Lower lobe of right lung (tissue), 2 donors: ENCODE measurements at regions not wholly inside any gene's neighbourhood (a gene's known extent, or its start where the extent isn't known, plus 50 kb on each side); places are given as distances from the start of the nearest gene placed in this dataset.

Experiments
- ATAC-seq, 2 donors: fragments of 200-7000 bp; cut with Tn5 transposase; one replicate each; pipeline ENCODE4 v1.9.1; 2020 to 2022; ENCODE audit warnings: mild to moderate bottlenecking in 2 of 2, moderate library complexity in 2 of 2
- DNase-seq: peaks from one replicate; pipeline ENCODE4 v3.0.0-alpha.2; 2020
- H3K27ac ChIP-seq: fragments of 200-600 bp; one replicate; pipeline ENCODE4 v1.8.0; 2022
- H3K27me3 ChIP-seq: fragments of 200-600 bp; one replicate; pipeline ENCODE4 v1.8.0; 2022; ENCODE audit warnings: low read depth
- H3K36me3 ChIP-seq: fragments of 200-600 bp; one replicate; pipeline ENCODE4 v1.8.0; 2022; ENCODE audit warnings: mild to moderate bottlenecking
- H3K4me1 ChIP-seq: fragments of 200-600 bp; one replicate; pipeline ENCODE4 v1.8.0; 2022
- H3K4me3 ChIP-seq: fragments of 200-600 bp; one replicate; pipeline ENCODE4 v1.8.0; 2022; ENCODE audit warnings: mild to moderate bottlenecking
- H3K9me3 ChIP-seq: fragments of 200-600 bp; one replicate; pipeline ENCODE4 v1.8.0; 2022
- intact Hi-C: fragments of 100-400 bp; cut with DNase I; formaldehyde crosslinking; loops from one replicate; pipeline ENCODE4 v1.11.0; 2022
- TF ChIP-seq, protein P1 (sequence below): fragments of 200-600 bp; IDR thresholded peaks from one replicate; pipeline ENCODE4 v1.8.0; 2022; ENCODE audit warnings: antibody characterized with exemption, mild to moderate bottlenecking
- donor health status: DM: no; HTN: yes; CAD: no; lungs with severe emphysema.

DNA sequence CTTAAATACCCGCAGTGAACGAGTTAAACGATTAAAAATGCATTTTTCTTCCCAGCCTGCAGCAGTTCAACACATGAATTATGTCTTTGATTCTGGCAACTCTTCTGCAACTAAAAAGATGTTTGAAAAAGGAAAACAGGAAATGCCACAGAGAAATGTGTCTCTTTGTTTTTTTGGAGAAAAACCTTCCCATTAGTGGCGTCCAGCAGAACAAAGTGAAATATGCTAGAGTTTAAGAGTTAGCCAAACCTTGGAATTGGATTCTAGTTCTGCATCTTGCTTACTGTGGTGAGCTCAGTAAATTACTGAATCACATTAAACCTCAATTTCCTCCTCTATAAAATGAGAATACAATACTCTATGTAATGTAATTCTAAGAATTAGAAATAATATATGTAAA, 900.2 kb upstream of the ACVR2A start:
- TF ChIP-seq, protein P1, sequence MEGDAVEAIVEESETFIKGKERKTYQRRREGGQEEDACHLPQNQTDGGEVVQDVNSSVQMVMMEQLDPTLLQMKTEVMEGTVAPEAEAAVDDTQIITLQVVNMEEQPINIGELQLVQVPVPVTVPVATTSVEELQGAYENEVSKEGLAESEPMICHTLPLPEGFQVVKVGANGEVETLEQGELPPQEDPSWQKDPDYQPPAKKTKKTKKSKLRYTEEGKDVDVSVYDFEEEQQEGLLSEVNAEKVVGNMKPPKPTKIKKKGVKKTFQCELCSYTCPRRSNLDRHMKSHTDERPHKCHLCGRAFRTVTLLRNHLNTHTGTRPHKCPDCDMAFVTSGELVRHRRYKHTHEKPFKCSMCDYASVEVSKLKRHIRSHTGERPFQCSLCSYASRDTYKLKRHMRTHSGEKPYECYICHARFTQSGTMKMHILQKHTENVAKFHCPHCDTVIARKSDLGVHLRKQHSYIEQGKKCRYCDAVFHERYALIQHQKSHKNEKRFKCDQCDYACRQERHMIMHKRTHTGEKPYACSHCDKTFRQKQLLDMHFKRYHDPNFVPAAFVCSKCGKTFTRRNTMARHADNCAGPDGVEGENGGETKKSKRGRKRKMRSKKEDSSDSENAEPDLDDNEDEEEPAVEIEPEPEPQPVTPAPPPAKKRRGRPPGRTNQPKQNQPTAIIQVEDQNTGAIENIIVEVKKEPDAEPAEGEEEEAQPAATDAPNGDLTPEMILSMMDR = no peak
- intact Hi-C loops = no loop called here
- Histone ChIP-seq H3K27me3 (no peaks in the 10 kb centered on the region), H3K36me3 (no peaks in the 10 kb centered on the region), H3K9me3 (no peaks in the 10 kb centered on the region), H3K4me1 (peaks cover 3% of the 10 kb centered on the region), H3K4me3 (no peak overlapping the region), H3K27ac (no peak overlapping the region)
- ATAC-seq (no peak), DNase-seq (no peak)

DNA sequence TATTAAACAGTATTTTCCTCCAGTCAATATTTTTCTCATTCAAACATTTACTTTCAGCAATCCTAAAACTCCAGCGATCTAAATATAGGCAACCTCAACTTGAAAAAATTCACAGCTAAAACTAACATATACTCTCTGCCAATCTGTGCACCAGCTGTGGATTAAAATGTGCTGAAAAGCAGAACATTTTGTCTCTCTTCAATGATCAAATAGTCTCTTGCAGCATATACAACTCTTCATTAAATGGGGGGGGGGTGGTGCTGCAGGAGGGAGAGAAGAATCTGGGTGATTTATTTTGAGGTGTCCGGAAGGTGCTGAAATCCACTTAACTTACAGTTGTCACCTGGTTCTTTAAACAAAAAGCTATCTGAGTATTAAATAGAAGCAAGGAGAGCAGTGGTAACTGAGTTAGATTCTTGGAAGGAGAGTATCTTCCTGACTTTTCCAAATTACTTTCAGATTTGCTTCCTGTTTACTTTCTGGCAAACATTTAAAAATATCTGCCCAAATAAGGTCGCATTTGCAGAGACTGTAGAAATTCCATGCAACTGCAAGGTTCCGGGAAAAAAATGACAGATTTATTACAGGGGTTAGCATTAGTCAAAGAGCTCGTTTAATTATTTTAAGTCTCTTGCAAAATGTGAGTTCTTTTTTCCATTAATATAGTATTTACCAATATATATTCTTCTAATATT, 904.7 kb upstream of the ACVR2A start:
- Histone ChIP-seq H3K27me3 (no peaks in the 10 kb centered on the region), H3K4me1 (peaks cover 9% of the 10 kb centered on the region), H3K9me3 (no peaks in the 10 kb centered on the region), H3K36me3 (no peaks in the 10 kb centered on the region), H3K4me3 (no peak overlapping the region), H3K27ac (no peak overlapping the region)
- intact Hi-C loops = no loop called here
- TF ChIP-seq, protein P1 = no peak
- ATAC-seq = no peak
- no peak for DNase-seq

DNA sequence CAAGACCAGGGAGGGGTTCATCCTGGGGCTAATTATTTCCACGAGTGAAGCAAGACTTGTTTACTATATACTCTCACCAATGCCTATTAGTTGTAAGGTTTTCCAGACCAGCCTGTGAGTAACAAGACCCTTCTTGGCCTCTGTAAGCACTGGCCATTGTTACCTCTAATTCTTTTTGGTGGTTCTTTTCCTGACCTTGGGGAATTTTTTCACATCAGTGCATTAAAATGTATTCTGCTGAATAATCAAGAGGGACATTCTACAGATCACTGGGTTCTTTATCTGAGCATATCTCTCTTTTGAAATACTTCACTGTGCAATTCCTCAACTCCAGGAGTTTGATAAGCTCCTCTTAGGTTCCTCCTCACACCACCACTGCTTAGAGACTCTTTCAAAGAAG, 909.9 kb upstream of the ACVR2A start:
- H3K36me3 ChIP-seq = no peaks in the 10 kb centered on the region
- DNase-seq (no peak), ATAC-seq (no peak)
- H3K4me3 ChIP-seq = no peak overlapping the region
- no peaks in the 10 kb centered on the region for H3K27me3 ChIP-seq
- peaks cover 9% of the 10 kb centered on the region for H3K4me1 ChIP-seq
- TF ChIP-seq, protein P1 = no peak
- no peak overlapping the region for H3K27ac ChIP-seq
- intact Hi-C loops = no loop called here
- H3K9me3 ChIP-seq = peaks cover 6% of the 10 kb centered on the region

GRCh38 chr2:146931109-146931508, 913.7 kb upstream of the ACVR2A start:
- no peak for DNase-seq
- intact Hi-C loops = no loop called here
- Histone ChIP-seq H3K27me3 (no peaks in the 10 kb centered on the region), H3K4me3 (no peak overlapping the region), H3K9me3 (peaks cover 6% of the 10 kb centered on the region), H3K27ac (no peak overlapping the region), H3K36me3 (no peaks in the 10 kb centered on the region), H3K4me1 (no peaks in the 10 kb centered on the region)
- TF ChIP-seq, protein P1 = no peak
- ATAC-seq = no peak

- no peak overlapping the region for H3K4me3 ChIP-seq
- no peaks in the 10 kb centered on the region for H3K36me3 ChIP-seq
- TF ChIP-seq, protein P1 = peak; percentile 51
- H3K9me3 ChIP-seq = no peaks in the 10 kb centered on the region
- no peaks in the 10 kb centered on the region for H3K27me3 ChIP-seq
- peak; percentile 75 to 78 for ATAC-seq
- H3K27ac ChIP-seq = no peak overlapping the region
- no peaks in the 10 kb centered on the region for H3K4me1 ChIP-seq
- DNase-seq = peak; percentile 43
- intact Hi-C loops = no loop called here
These were observed 917.6 kb upstream of the ACVR2A start for GRCh38 chr2:146927080-146927711.
